CD14-positive monocyte (primary cell): ENCODE measurements at regions not wholly inside any gene's neighbourhood (a gene's known extent, or its start where the extent isn't known, plus 50 kb on each side); places are given as distances from the start of the nearest gene placed in this dataset.

Source experiments
- DNase-seq, 3 donors: peaks; one replicate each; pipeline ENCODE4 v3.0.0-alpha.2; 2011 to 2022
- H2AFZ ChIP-seq: 2 replicates; pipeline ENCODE4 v1.6.0; 2012; ENCODE audit warnings: mild to moderate bottlenecking, low read depth, low read length, inconsistent platforms; ENCODE audit not compliant: insufficient read depth, poor library complexity, severe bottlenecking
- H3K27ac ChIP-seq, 2 donors: 1 replicate in 1 of 2; 2 replicates in 1 of 2; pipeline ENCODE4 v1.5.1; 2012 to 2013; ENCODE audit warnings: low read length in 2 of 2, control low read depth in 1 of 2, inconsistent platforms in 1 of 2, low read depth in 1 of 2, mild to moderate bottlenecking in 1 of 2
- H3K27me3 ChIP-seq, 2 donors: one replicate each; pipeline versions ENCODE4 v1.6.0 to v1.6.1; 2011 to 2013; ENCODE audit warnings: low read length in 2 of 2; ENCODE audit not compliant: control insufficient read depth in 2 of 2, insufficient read depth in 2 of 2
- H3K36me3 ChIP-seq, 2 donors: replicated peaks in 1 of 2; 1 replicate in 1 of 2; 2 replicates in 1 of 2; pipeline versions ENCODE4 v1.5.1 to v1.6.1; 2012 to 2013; ENCODE audit warnings: low read length in 2 of 2, control low read depth in 1 of 2, inconsistent platforms in 1 of 2, mild to moderate bottlenecking in 1 of 2; ENCODE audit not compliant: insufficient read depth in 2 of 2, control insufficient read depth in 1 of 2
- H3K4me1 ChIP-seq, 2 donors: 1 replicate in 1 of 2; 2 replicates in 1 of 2; pipeline versions ENCODE4 v1.5.1 to v1.6.1; 2012 to 2013; ENCODE audit warnings: low read length in 2 of 2, control low read depth in 1 of 2, inconsistent platforms in 1 of 2, mild to moderate bottlenecking in 1 of 2, moderate library complexity in 1 of 2; ENCODE audit not compliant: insufficient read depth in 2 of 2, control insufficient read depth in 1 of 2
- H3K4me2 ChIP-seq: replicated peaks from 2 replicates; pipeline ENCODE3; 2012; ENCODE audit warnings: low read length, moderate library complexity, mild to moderate bottlenecking; ENCODE audit not compliant: poor library complexity, severe bottlenecking; ENCODE audit errors: extremely low read depth
- H3K4me3 ChIP-seq, 3 experiments: fragments of 200-600 bp in 1 of 3; sonication (generic) in 1 of 3; replicated peaks in 1 of 3; 1 replicate in 2 of 3; 2 replicates in 1 of 3; pipeline ENCODE4 v1.5.1; 2011 to 2013; ENCODE audit warnings: low read length in 3 of 3, mild to moderate bottlenecking in 3 of 3, control low read depth in 2 of 3, low read depth in 2 of 3, inconsistent platforms in 1 of 3, moderate library complexity in 1 of 3
- H3K79me2 ChIP-seq: 2 replicates; pipeline ENCODE4 v1.6.0; 2012; ENCODE audit warnings: mild to moderate bottlenecking, control low read depth, inconsistent platforms, low read length, moderate library complexity; ENCODE audit not compliant: insufficient read depth
- H3K9ac ChIP-seq: 2 replicates; pipeline ENCODE4 v1.6.0; 2017; ENCODE audit warnings: low read length, mild to moderate bottlenecking; ENCODE audit not compliant: insufficient read depth, poor library complexity, severe bottlenecking
- H3K9me3 ChIP-seq, 2 donors: replicated peaks in 1 of 2; 1 replicate in 1 of 2; 2 replicates in 1 of 2; pipeline versions ENCODE4 v1.5.1 to v1.6.1; 2012 to 2013; ENCODE audit warnings: low read length in 2 of 2, control low read depth in 1 of 2; ENCODE audit not compliant: control insufficient read depth in 1 of 2, insufficient read depth in 1 of 2
- H4K20me1 ChIP-seq: 2 replicates; pipeline ENCODE4 v1.6.0; 2012; ENCODE audit warnings: mild to moderate bottlenecking, low read length, control low read depth, moderate library complexity; ENCODE audit not compliant: insufficient read depth
- H3K27ac Mint-ChIP-seq, 7 donors: one replicate each; pipeline ENCODE4 v1.8.0; 2020; ENCODE audit warnings: mild to moderate bottlenecking in 7 of 7, mixed read lengths in 7 of 7, moderate library complexity in 6 of 7, inconsistent platforms in 2 of 7
- H3K27me3 Mint-ChIP-seq, 3 donors: one replicate each; pipeline ENCODE4 v1.8.0; 2021 to 2022; ENCODE audit warnings: low read depth in 3 of 3, mild to moderate bottlenecking in 3 of 3, mixed read lengths in 3 of 3, moderate library complexity in 3 of 3, inconsistent platforms in 1 of 3
- H3K36me3 Mint-ChIP-seq, 2 donors: one replicate each; pipeline ENCODE4 v1.8.0; 2020; ENCODE audit warnings: mixed read lengths in 2 of 2, inconsistent platforms in 1 of 2, mild to moderate bottlenecking in 1 of 2
- H3K4me1 Mint-ChIP-seq: one replicate; pipeline ENCODE4 v1.8.0; 2020; ENCODE audit warnings: mild to moderate bottlenecking, mixed read lengths
- H3K4me3 Mint-ChIP-seq, 2 donors: one replicate each; pipeline ENCODE4 v1.8.0; 2020; ENCODE audit warnings: mild to moderate bottlenecking in 2 of 2, mixed read lengths in 2 of 2, moderate library complexity in 1 of 2
- H3K9me3 Mint-ChIP-seq, 7 donors: one replicate each; pipeline ENCODE4 v1.8.0; 2020 to 2022; ENCODE audit warnings: mixed read lengths in 7 of 7, mild to moderate bottlenecking in 6 of 7, moderate library complexity in 6 of 7, inconsistent platforms in 2 of 7
- CTCF ChIP-seq: fragments of 200-600 bp; IDR thresholded peaks from one replicate; pipeline ENCODE4 v1.8.0; 2022; ENCODE audit warnings: antibody characterized with exemption, mild to moderate bottlenecking
- WGBS: methylation state at CpG from one replicate; pipeline ENCODE4 v1.1.5; 2013; ENCODE audit warnings: missing lambda C conversion rate; ENCODE audit not compliant: insufficient coverage; 5-methylcytosine and 5-hydroxymethylcytosine counted together
- intact Hi-C, 2 donors: fragments of 100-400 bp; cut with micrococcal nuclease; formaldehyde crosslinking; loops; one replicate each; pipeline versions ENCODE4 v1.15.0 to v1.15.1; 2023

- Histone ChIP-seq H3K9me3 (no peaks in the 10 kb centered on the region), H3K27me3 (no peaks in the 10 kb centered on the region), H2AFZ (no peak overlapping the region), H3K4me1 (no peaks in the 10 kb centered on the region), H3K36me3 (no peaks in the 10 kb centered on the region), H3K9ac (no peak overlapping the region), H3K27ac (no peak overlapping the region), H3K4me2 (no peak overlapping the region), H3K4me3 (no peak overlapping the region), H4K20me1 (no peaks in the 10 kb centered on the region), H3K79me2 (no peaks in the 10 kb centered on the region)
- no peaks in the 10 kb centered on the region for H3K4me1 Mint-ChIP-seq
- peak overlapping the region in 1 of 7 donors; percentile 24 for H3K27ac Mint-ChIP-seq
- intact Hi-C loops: no loop called here
- peaks cover 0 to 9% (median 2%) of the 10 kb centered on the region in 3 donors for H3K27me3 Mint-ChIP-seq
- H3K36me3 Mint-ChIP-seq: no peaks in the 10 kb centered on the region
- no peaks in the 10 kb centered on the region for H3K9me3 Mint-ChIP-seq
- no peak for DNase-seq
- H3K4me3 Mint-ChIP-seq: no peak overlapping the region
- TF ChIP-seq CTCF: no peak
- 100% methylated on average over 1 of the region's 4 CpGs for WGBS
These were observed 159.2 kb downstream of the COPRS start for GRCh38 chr17:31699886-31700285.

- H3K9ac ChIP-seq: no peak overlapping the region
- no peaks in the 10 kb centered on the region for H3K27me3 ChIP-seq
- TF ChIP-seq CTCF: no peak
- Mint-ChIP-seq H3K36me3 (no peaks in the 10 kb centered on the region), H3K4me1 (no peaks in the 10 kb centered on the region), H3K27me3 (peaks cover 0 to 9% (median 0%) of the 10 kb centered on the region in 3 donors), H3K9me3 (no peaks in the 10 kb centered on the region), H3K4me3 (no peak overlapping the region), H3K27ac (peak overlapping the region in 1 of 7 donors; percentile 15)
- no peaks in the 10 kb centered on the region for H3K9me3 ChIP-seq
- no peak overlapping the region for H3K4me2 ChIP-seq
- no peak overlapping the region for H3K4me3 ChIP-seq
- no peaks in the 10 kb centered on the region for H3K4me1 ChIP-seq
- no peak overlapping the region for H3K27ac ChIP-seq
- no peaks in the 10 kb centered on the region for H3K79me2 ChIP-seq
- intact Hi-C loops: no loop called here
- no CpG with 5 or more reads among the region's 3 CpGs for WGBS
- H4K20me1 ChIP-seq: no peaks in the 10 kb centered on the region
- DNase-seq: no peak
- no peak overlapping the region for H2AFZ ChIP-seq
- no peaks in the 10 kb centered on the region for H3K36me3 ChIP-seq
These were observed 159.8 kb downstream of the COPRS start for GRCh38 chr17:31699281-31699680.
